ENCODE measurements at regions not wholly inside any gene's neighbourhood (a gene's known extent, or its start where the extent isn't known, plus 50 kb on each side); places are given as distances from the start of the nearest gene placed in this dataset.
"Not testable (repeated sequence)": the region's sequence is repeated elsewhere in the genome, so short reads cannot be mapped to it uniquely, and the experiment has no call there.

GRCh38 chr3:195974281-195974680 lies 65.9 kb upstream of the TNK2 start:
- DNase-seq (ENCODE audit: low read depth in 4 of 4, low spot score in 1 of 4) = not testable (repeated sequence)

- DNase-seq (ENCODE audit: low read depth in 4 of 4, low spot score in 1 of 4) = not testable (repeated sequence)
Observed at GRCh38 chr3:195970873-195971272, 62.5 kb upstream of the TNK2 start.

GRCh38 chr3:195969838-195970776 lies 61.8 kb upstream of the TNK2 start:
- DNase-seq (ENCODE audit: low read depth in 4 of 4, low spot score in 1 of 4) = not testable (repeated sequence)

GRCh38 chr3:195969341-195969740 lies 61.0 kb upstream of the TNK2 start:
- DNase-seq (ENCODE audit: low read depth in 4 of 4, low spot score in 1 of 4) = not testable (repeated sequence)

- DNase-seq (ENCODE audit: low read depth in 4 of 4, low spot score in 1 of 4) = not testable (repeated sequence)
Observed at GRCh38 chr3:195968104-195968503, 59.8 kb upstream of the TNK2 start.

- not testable (repeated sequence) for DNase-seq (ENCODE audit: low read depth in 4 of 4, low spot score in 1 of 4)
Observed at GRCh38 chr3:195967387-195967720, 59.0 kb upstream of the TNK2 start.

GRCh38 chr3:195966563-195967386 lies 58.4 kb upstream of the TNK2 start:
- not testable (repeated sequence) for DNase-seq (ENCODE audit: low read depth in 4 of 4, low spot score in 1 of 4)

GRCh38 chr3:195965217-195965616 lies 56.9 kb upstream of the TNK2 start:
- not testable (repeated sequence) for DNase-seq (ENCODE audit: low read depth in 4 of 4, low spot score in 1 of 4)

- not testable (repeated sequence) for DNase-seq (ENCODE audit: low read depth in 4 of 4, low spot score in 1 of 4)
Observed at GRCh38 chr3:195964318-195965107, 56.2 kb upstream of the TNK2 start.

- not testable (repeated sequence) for DNase-seq (ENCODE audit: low read depth in 4 of 4, low spot score in 1 of 4)
Observed at GRCh38 chr3:195962222-195962621, 53.9 kb upstream of the TNK2 start.

- DNase-seq (ENCODE audit: low read depth in 4 of 4, low spot score in 1 of 4) = peak in 1 of 4 experiments; percentile 25
Observed at GRCh38 chr3:195960971-195961775, 52.8 kb upstream of the TNK2 start.

GRCh38 chr3:195960164-195960563 lies 51.8 kb upstream of the TNK2 start:
- not testable (repeated sequence) for DNase-seq (ENCODE audit: low read depth in 4 of 4, low spot score in 1 of 4)

- not testable (repeated sequence) for DNase-seq (ENCODE audit: low read depth in 4 of 4, low spot score in 1 of 4)
Observed at GRCh38 chr3:195959367-195960157, 51.2 kb upstream of the TNK2 start.

- DNase-seq (ENCODE audit: low read depth in 4 of 4, low spot score in 1 of 4) = not testable (repeated sequence)
Observed at GRCh38 chr3:195958736-195959135, 50.4 kb upstream of the TNK2 start.
